ENCODE measurements at regions not wholly inside any gene's neighbourhood (a gene's known extent, or its start where the extent isn't known, plus 50 kb on each side); places are given as distances from the start of the nearest gene placed in this dataset.

DNA sequence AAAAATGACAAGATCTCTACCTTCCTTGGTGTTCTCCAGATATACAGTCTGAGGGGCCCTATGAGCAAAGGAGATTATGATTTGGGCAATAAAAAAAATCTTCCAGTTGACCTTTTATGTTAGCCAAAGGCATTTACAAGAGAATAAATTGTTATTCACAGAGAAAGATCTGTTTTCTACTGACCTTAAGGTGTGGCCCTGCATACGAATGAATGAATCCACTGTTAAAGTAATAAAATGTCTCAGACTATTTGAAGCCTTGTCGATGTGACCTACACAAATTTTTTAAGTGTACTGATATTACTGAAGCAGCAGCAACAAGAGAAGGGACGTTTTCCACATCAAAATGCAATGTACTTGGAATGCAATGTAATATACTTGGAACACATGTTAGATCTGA is 95.9 kb upstream of the SSTR4 start (continued):
- TF ChIP-seq ZBTB40 (IDR thresholded peaks at IDR 0.05), result no peak
- TF ChIP-seq ZBTB40 (CRISPR knock-in tag; IDR thresholded peaks at IDR 0.05), result no peak
- no peak for TF ChIP-seq CBX8 (IDR thresholded peaks at IDR 0.05; ENCODE audit: borderline replicate concordance, extremely low read depth, low read depth, low read length, poor library complexity, severe bottlenecking)
- no peak for TF ChIP-seq ZNF41 (CRISPR knock-in tag; conservative IDR thresholded peaks at IDR 0.05)
- TF ChIP-seq, protein P1, sequence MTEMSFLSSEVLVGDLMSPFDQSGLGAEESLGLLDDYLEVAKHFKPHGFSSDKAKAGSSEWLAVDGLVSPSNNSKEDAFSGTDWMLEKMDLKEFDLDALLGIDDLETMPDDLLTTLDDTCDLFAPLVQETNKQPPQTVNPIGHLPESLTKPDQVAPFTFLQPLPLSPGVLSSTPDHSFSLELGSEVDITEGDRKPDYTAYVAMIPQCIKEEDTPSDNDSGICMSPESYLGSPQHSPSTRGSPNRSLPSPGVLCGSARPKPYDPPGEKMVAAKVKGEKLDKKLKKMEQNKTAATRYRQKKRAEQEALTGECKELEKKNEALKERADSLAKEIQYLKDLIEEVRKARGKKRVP (CRISPR knock-in tag; IDR thresholded peaks at IDR 0.05), result no peak

Data from K562 (cell line).